HG02798 (cell line): ENCODE measurements at regions not wholly inside any gene's neighbourhood (a gene's known extent, or its start where the extent isn't known, plus 50 kb on each side); places are given as distances from the start of the nearest gene placed in this dataset.
"Not testable (repeated sequence)": the region's sequence is repeated elsewhere in the genome, so short reads cannot be mapped to it uniquely, and the experiment has no call there.

Source experiments
- ATAC-seq: cut with Tn5 transposase; IDR thresholded peaks from one replicate; pipeline ENCODE4 v1.9.1; 2021; ENCODE audit warnings: mild to moderate bottlenecking; ENCODE audit not compliant: unreplicated experiment, poor library complexity

GRCh38 chr2:142418699-142419098 is 287.9 kb upstream of the LRP1B start:
- not testable (repeated sequence) for ATAC-seq

GRCh38 chr2:142416996-142417395 is 286.2 kb upstream of the LRP1B start:
- no peak for ATAC-seq

- ATAC-seq, result no peak
These were observed 284.6 kb upstream of the LRP1B start for GRCh38 chr2:142415461-142415860.

GRCh38 chr2:142398212-142398611 is 267.4 kb upstream of the LRP1B start:
- ATAC-seq, result no peak

GRCh38 chr2:142395291-142395690 is 264.5 kb upstream of the LRP1B start:
- no peak for ATAC-seq

- no peak for ATAC-seq
These were observed 249.6 kb upstream of the LRP1B start for GRCh38 chr2:142380372-142380771.

GRCh38 chr2:142362069-142362468 is 231.3 kb upstream of the LRP1B start:
- not testable (repeated sequence) for ATAC-seq

GRCh38 chr2:142347751-142348150 is 216.9 kb upstream of the LRP1B start:
- no peak for ATAC-seq

GRCh38 chr2:142339261-142339660 is 208.4 kb upstream of the LRP1B start:
- ATAC-seq, result no peak

GRCh38 chr2:142332196-142332595 is 201.4 kb upstream of the LRP1B start:
- ATAC-seq, result no peak

GRCh38 chr2:142330458-142330857 is 199.6 kb upstream of the LRP1B start:
- no peak for ATAC-seq

- ATAC-seq, result no peak
These were observed 195.1 kb upstream of the LRP1B start for GRCh38 chr2:142325870-142326269.

GRCh38 chr2:142323206-142323605 is 192.4 kb upstream of the LRP1B start:
- ATAC-seq, result no peak

GRCh38 chr2:142321706-142322280 is 191.0 kb upstream of the LRP1B start:
- ATAC-seq, result no peak

- no peak for ATAC-seq
These were observed 189.3 kb upstream of the LRP1B start for GRCh38 chr2:142320067-142320466.

- no peak for ATAC-seq
These were observed 185.2 kb upstream of the LRP1B start for GRCh38 chr2:142316049-142316448.

- ATAC-seq, result no peak
These were observed 184.5 kb upstream of the LRP1B start for GRCh38 chr2:142315346-142315745.

- ATAC-seq, result no peak
These were observed 183.3 kb upstream of the LRP1B start for GRCh38 chr2:142314164-142314563.

- no peak for ATAC-seq
These were observed 179.7 kb upstream of the LRP1B start for GRCh38 chr2:142310530-142310929.

- no peak for ATAC-seq
These were observed 177.9 kb upstream of the LRP1B start for GRCh38 chr2:142308744-142309143.

- ATAC-seq, result no peak
These were observed 176.8 kb upstream of the LRP1B start for GRCh38 chr2:142307616-142308115.

GRCh38 chr2:142307086-142307485 is 176.3 kb upstream of the LRP1B start:
- no peak for ATAC-seq

- no peak for ATAC-seq
These were observed 175.3 kb upstream of the LRP1B start for GRCh38 chr2:142306131-142306530.
